MM.1S (cell line): ENCODE measurements at regions not wholly inside any gene's neighbourhood (a gene's known extent, or its start where the extent isn't known, plus 50 kb on each side); places are given as distances from the start of the nearest gene placed in this dataset.

ENCODE experiments used
- EZH2 ChIP-seq: fragments of 300-600 bp; sonication (generic); optimal IDR thresholded peaks from 2 replicates; pipeline ENCODE3; 2017; ENCODE audit warnings: low read depth, mild to moderate bottlenecking, antibody characterized with exemption, low read length, mixed read lengths
- EZH2phosphoT487 ChIP-seq: fragments of 300-600 bp; sonication (generic); IDR thresholded peaks from 2 replicates; pipeline ENCODE4 v1.6.1; 2018; ENCODE audit warnings: antibody characterized with exemption, low read length
- TF ChIP-seq, protein P1 (sequence below): fragments of 300-600 bp; sonication (generic); IDR thresholded peaks from 2 replicates; pipeline ENCODE4 v1.5.1; 2016; ENCODE audit warnings: antibody characterized with exemption, low read length, mixed read lengths

- TF ChIP-seq EZH2: no peak
- TF ChIP-seq, protein P1, sequence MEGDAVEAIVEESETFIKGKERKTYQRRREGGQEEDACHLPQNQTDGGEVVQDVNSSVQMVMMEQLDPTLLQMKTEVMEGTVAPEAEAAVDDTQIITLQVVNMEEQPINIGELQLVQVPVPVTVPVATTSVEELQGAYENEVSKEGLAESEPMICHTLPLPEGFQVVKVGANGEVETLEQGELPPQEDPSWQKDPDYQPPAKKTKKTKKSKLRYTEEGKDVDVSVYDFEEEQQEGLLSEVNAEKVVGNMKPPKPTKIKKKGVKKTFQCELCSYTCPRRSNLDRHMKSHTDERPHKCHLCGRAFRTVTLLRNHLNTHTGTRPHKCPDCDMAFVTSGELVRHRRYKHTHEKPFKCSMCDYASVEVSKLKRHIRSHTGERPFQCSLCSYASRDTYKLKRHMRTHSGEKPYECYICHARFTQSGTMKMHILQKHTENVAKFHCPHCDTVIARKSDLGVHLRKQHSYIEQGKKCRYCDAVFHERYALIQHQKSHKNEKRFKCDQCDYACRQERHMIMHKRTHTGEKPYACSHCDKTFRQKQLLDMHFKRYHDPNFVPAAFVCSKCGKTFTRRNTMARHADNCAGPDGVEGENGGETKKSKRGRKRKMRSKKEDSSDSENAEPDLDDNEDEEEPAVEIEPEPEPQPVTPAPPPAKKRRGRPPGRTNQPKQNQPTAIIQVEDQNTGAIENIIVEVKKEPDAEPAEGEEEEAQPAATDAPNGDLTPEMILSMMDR: no peak
- TF ChIP-seq EZH2phosphoT487: no peak
Observed at GRCh38 chr14:34104489-34105397, 153.9 kb upstream of the EGLN3 start.
